ENCODE measurements at regions not wholly inside any gene's neighbourhood (a gene's known extent, or its start where the extent isn't known, plus 50 kb on each side); places are given as distances from the start of the nearest gene placed in this dataset.
A peak's percentile ranks its signal among the peaks of the same experiment; 100 is the strongest.

DNA sequence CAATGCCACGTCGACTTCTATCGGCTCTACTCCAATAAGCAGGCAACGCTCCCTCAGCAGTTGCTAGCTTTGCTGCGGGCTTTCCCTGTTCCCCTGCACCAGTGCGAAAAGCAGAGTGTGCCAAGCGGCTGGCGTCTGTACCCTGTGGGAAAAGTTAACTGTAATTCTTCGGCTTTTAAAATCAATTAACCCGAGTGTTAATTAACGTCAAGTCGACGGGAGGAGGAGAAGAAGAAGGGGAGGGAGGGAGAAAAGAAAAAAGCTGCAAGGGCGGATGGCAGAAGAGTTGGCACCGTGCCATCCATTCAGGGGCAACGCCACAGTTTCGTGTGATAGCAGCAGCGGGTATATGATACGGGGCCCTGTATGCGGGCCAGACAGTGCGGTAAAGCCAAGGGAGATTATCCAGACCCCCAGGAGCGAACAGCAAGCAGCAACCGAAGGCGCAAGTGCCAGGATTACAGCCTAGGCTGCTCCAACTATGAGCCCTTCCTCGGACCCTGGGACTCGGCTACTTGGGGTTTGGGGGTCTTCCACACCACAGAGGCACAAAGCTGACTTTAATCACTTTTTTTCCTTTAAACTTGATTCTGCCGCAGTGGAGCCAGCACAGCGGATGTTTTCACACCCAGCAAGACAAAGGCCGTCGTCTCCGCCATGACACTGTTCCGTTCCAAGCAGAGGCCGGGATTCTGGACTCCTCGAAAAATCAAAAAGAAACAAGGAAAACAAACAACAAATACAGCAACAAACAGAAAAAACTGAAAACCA is 253.8 kb upstream of the PMFBP1 start:
- intact Hi-C loops (cut with DNase I) = loop anchor here (10.0 kb wide), 1 partner anchor 181 kb away; no protein-coding TSS in a partner anchor
- DNase-seq = peak; percentile 47 to 94 (median 65)

DNA sequence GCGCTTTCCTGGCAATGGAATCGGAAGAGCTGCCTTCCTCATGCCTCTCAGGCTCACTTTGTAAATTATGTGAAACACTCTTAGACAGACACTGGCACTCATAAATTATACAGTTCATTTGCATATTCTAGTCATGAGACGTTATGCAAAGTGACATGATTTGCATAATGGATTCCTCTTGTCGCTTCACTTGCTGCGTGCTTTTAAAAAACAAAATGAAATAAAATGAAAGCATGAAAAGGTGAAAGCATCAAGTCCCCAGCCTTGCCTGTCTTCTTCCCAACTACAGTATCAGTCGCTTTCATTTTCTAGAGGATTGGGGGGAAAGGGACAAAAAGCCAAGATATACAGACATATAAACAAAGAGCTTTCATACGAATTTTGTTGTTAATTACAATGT is 252.8 kb upstream of the PMFBP1 start:
- intact Hi-C loops (cut with DNase I) = loop anchor here (10.0 kb wide), 1 partner anchor 180 kb away; no protein-coding TSS in a partner anchor

DNA sequence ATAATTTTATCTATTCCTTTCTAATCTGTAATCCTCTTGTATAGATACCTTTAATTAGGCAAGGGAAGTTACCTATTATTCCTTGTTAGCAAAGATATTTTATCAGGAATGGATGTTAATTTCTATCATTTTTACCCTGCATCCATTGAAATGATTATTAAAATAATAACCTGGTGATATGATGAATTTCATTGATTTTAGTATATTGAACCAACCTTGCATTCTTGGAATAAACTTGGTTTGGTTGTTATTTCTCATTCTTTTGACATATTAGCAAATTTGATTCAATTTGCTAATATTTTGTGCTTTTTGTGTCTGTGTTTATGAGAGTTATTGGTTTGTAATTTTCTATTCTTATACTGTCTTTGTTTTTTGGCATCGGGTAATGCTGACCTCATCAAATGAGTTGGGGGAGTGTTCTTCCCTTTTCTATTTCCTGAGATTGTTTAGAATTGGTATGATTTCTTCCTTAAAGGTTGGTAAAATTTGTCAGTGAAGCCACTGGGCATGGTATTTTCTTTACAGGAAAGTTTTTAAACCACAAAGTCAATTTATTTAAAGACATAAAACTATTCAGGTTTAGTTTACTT is 250.4 kb upstream of the PMFBP1 start:
- intact Hi-C loops (cut with DNase I) = loop anchor here (10.0 kb wide), 1 partner anchor 178 kb away; no protein-coding TSS in a partner anchor
- no peak for DNase-seq

More for the DNA sequence above, 252.8 kb upstream of the PMFBP1 start:
- DNase-seq = no peak

DNA sequence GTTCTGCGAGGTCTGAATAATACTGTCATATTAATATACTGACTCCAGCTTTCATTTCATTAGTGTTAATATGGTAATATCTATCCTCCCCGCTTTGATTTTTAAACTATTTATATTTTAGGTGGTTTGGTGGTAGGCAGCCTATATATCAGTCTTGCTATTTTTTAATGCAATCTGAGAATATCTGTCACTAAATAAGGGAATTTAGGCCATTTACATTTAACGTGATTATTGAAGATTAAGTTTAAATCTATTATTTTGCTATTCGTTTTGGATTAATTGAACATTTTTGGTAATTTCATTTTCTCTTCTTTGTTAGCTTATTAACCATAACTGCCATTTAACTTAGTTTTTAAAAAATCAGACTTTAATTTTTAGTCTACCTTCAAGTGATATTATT is 247.7 kb upstream of the PMFBP1 start:
- intact Hi-C loops (cut with DNase I) = loop anchor here (10.0 kb wide), 1 partner anchor 175 kb away; no protein-coding TSS in a partner anchor

DNA sequence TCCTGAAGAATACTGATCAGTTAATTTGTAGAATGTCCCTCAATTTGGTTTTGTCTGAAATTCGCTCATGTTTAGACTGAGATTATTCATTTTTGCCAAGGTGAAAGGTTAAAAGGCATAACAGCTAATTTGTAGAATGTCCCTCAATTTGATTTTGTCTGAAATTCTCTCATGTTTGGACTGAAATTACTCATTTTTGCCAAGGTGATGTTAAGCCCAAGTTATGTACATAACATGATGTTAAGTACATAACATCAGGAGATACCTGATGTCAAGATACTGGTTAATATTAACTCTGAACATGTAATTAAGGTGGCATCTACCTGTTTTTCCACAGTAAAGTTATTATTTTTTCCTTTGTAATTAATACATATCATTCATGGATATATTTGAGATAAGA is 243.4 kb upstream of the PMFBP1 start:
- intact Hi-C loops (cut with DNase I) = no loop called here
- no peak for DNase-seq

More for the DNA sequence above, 247.7 kb upstream of the PMFBP1 start:
- DNase-seq = no peak

DNA sequence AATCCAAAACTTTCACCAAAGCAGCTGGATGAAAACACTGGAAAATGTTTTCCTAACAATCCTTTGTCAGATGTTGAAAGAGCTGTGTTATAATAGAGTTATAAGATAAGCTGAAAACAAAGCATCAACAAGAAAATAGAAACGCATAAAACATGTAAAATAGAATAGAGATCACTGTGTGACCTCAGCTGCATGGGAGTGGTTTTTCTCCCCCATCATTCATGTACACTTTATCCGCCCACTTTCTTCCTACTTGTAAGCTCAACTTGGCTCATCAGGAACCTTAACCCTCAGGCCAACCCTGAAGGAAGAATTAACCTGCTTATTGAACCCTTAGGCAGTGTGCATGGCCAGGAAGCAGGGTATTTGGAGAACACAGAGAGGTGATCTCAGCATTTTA is 238.5 kb upstream of the PMFBP1 start:
- DNase-seq = no peak
- intact Hi-C loops (cut with DNase I) = no loop called here

DNA sequence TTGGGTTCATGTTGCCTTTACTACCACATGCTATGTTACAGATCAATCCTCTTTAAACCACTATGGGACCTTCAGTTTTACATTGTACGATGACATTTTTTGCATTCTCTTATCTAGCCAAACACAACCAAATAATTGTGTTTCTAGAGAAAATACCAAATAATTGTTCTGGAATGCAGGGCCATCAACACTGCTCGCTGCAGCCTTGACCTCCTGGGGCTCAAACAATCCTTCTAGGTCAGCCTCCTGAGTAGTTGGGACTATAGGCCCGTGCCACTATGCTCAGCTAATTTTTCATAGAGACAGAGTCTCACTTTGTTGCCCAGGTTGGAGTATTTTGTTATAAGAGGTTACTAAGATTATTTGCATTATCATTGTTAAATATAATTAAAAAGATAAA is 237.5 kb upstream of the PMFBP1 start:
- intact Hi-C loops (cut with DNase I) = loop anchor here (10.0 kb wide), 1 partner anchor 285 kb away; no protein-coding TSS in a partner anchor
- no peak for DNase-seq

DNA sequence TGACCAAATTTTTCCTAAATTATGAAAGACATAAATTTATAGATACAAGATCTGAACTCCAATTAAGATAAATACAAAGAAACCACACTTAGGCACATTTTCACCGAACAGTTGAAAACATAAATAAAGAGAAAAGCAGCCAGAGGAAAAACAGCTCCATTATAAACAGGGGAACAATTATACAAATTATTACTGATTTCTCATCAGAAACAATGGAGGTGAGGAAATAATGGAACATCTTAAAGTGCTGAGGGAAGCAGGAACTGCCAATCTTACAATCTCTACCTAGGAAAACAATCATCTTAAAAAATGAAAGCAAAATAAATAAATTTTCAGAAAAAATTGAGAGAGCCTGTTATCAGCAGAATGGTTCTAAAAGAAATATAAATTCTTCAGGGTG is 234.4 kb upstream of the PMFBP1 start:
- intact Hi-C loops (cut with DNase I) = loop anchor here (10.0 kb wide), 1 partner anchor 282 kb away; no protein-coding TSS in a partner anchor
- DNase-seq = no peak

DNA sequence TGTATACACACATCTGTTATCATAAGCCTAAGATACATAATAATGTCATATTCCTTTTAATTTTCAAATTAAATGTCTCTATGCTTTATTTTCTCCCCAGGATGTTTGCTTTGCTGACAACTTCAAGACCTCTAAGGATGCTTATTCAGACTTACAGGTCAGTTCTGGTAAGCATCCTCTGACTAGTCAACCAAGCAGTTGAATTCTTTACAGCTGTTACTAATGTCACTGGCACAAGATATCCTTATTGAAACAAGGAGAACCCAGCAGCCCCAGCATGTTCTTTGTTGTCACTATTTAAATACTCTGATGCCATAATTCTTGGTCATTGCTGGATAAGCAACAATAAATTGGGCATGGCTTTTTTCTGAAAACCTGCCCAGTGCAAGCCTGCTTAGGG is 232.3 kb upstream of the PMFBP1 start:
- intact Hi-C loops (cut with DNase I) = loop anchor here (5.0 to 10.0 kb wide), 2 partner anchors 63 to 279 kb away; no protein-coding TSS in a partner anchor
- DNase-seq = no peak

DNA sequence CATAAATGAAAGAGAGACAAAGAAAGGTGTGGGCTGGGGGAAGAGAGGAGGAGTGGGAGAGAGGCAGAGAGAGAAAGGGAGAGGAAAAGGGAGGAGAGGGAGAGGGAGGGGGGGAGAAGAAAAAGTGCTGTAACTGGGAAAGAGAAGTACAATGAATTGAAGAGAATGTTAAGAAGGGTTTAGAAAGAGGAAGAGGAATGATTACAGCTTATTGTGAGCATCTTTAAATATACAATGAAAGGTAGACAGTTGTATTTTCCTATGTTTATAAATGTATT is 229.1 kb upstream of the PMFBP1 start:
- no peak for DNase-seq
- intact Hi-C loops (cut with DNase I) = loop anchor here (5.0 to 10.0 kb wide), 2 partner anchors 66 to 276 kb away; no protein-coding TSS in a partner anchor

DNA sequence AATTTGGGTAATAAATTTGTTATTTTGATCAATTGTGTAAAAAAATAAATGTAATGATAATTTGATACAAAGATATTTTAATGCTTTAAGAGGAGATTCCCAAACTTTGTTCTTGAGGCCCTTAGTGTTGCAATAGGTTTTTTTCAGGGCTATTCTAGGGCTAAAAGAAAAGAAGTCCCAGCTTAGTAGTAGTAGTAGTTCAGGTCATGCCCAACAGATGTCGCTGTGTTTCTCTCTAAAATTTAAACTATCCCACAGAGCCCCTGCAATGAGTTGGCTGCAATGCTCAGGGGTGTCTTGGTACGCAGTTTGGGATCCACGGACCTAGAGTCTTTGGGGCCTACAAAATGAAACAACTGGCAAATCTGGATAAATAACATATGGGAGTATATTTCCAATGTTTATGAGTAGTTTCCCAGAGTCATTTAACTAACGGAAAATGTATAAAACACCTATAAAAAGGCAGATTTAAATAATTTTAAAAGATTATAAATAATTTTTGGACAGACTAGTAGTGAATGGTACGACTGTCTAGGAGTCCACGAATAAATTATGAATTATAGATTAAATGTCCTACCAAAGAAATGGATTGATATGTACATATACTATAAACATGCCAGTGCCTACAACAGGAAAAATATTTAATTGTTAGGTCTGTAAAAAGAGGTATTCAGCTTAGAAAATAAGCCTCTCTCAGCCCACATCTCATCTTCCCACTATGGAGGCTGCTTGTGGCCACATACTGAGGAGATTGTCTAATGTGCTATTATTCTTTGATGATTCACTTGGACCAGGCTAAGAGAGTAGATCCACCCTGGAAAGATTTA is 228.5 kb upstream of the PMFBP1 start:
- peak in 4 of 10 donors; percentile 6 to 60 (median 30) for DNase-seq
- intact Hi-C loops (cut with DNase I) = loop anchor here (5.0 to 10.0 kb wide), 2 partner anchors 67 to 276 kb away; no protein-coding TSS in a partner anchor

DNA sequence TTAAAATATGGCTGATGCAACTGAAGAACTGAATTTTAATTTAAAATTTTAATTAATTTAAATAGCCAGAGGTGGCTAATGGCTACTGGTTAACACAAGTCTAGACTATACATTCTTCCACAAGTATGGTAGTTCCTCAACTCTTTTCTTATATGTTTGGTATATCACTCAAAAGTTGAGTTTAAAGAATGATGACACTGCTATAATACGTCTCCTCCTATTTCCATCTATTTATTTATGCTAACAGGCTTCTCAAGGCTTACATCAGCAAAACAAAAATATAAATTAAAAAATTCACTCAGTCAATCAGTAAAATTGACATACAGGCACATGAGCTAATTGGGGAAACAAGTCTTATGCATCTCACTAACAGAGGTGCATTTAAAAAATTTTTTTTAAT is 227.9 kb upstream of the PMFBP1 start:
- intact Hi-C loops (cut with DNase I) = loop anchor here (5.0 to 10.0 kb wide), 2 partner anchors 67 to 275 kb away; no protein-coding TSS in a partner anchor
- DNase-seq = no peak

DNA sequence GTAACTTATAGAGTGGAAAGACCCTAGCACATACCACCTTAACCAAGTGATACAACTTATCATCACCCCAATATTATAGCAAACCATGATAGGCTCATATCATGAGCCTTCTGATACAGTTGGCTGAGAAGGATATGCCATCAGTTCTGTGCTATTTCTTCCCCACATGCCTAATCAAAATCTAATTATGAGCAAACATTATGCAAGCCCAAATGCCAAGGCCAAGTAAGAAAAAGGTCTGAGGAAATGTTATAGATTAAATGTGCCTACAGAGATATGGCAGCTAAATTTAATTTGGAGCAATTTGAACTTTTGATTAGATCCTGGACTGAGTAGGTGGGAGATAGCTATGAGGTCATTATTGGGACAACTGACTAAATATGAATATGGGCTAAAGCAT is 225.9 kb upstream of the PMFBP1 start:
- DNase-seq = no peak
- intact Hi-C loops (cut with DNase I) = no loop called here

DNA sequence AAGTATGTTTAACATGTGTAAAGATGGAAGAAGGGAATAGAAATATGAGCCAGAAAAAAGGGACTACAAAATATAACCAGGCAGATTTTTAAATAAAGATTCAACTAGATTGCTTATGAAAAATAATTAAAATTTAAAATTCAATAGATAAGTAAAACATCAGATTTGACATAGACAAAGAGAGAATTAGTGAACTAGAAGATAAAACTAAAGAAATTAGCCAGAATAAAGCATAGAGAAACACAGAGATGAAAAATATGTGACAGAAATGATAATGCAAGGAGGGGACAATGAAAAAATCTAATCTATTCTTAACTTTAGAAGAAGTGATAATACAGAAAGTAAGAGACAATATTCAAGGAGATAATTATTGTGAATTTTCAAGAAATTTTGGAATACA is 222.6 kb upstream of the PMFBP1 start:
- intact Hi-C loops (cut with DNase I) = no loop called here
- DNase-seq = no peak

DNA sequence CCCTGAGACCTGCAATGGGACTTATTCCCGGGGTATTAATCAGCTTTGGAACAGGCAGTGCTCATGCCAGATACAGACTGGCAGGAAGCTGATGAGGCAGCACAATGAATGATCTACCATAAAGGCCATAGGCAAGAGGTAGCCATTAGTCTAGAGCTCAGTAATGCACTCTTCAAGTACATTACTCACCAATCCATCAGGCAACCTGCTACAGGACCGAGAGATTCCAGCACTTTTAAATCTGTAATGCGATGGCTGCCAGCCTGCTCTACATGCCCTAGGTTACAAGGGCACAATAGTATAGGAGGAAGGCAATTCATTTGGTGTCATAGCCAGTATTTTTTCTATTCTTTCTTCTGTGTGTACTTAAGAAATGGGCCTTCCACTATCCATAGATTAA is 217.8 kb upstream of the PMFBP1 start:
- no peak for DNase-seq
- intact Hi-C loops (cut with DNase I) = no loop called here

DNA sequence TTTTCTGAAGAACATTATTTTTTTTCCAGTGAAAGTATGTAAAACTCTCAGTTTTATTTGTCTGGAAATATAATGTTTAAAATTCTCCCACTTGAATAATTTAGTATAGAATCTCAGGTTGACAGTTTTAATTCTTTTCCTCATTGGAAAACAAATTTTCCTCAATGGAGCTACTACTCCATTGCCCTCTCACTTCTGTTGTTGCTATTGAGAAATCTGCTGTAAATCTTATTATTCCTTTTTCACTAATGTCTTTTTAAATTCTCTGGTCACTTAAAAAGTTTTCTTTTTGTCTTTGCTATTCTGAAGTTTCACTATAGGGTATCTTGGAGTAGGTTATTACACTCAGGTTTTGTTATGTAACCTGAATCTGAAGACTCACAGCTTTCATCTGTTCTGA is 216.1 kb upstream of the PMFBP1 start:
- intact Hi-C loops (cut with DNase I) = no loop called here
- DNase-seq = no peak

DNA sequence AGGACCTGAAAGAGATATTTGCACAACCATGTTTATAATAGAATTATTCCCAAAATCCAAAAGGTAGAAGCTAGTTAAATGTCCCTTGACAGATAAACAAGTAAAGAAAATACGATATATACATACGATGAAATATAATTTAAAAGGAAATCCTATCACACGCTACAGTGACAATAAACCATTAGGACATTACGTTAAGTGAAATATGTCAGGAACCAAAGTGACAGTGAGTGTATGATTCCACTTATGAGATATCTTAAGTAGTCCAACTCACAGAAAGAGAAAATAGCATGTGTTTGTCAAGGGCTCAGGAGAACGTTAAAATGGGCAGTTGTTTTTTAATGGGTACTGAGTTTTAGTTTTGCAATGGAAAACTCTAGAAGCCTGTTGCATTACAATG is 212.7 kb upstream of the PMFBP1 start:
- no peak for DNase-seq
- intact Hi-C loops (cut with DNase I) = no loop called here

DNA sequence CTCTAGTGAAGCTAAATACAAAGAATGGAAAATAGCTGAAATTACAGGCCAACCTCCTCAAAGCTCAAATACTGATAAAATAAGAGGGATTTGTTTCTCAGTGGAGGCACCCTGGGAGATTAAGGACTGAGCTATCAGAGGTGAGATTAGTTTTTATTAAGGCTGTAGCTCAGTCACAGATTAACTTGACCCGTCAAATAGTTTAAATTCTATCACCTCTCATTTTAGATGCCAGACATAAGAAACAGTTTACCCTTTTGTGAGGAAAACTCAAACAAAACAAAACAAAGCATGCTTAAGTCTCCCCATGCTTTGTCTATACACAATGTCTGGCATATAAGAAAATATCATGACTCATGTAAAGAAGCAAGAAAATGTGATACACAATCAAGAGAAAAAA is 208.3 kb upstream of the PMFBP1 start:
- intact Hi-C loops (cut with DNase I) = no loop called here
- DNase-seq = no peak

DNA sequence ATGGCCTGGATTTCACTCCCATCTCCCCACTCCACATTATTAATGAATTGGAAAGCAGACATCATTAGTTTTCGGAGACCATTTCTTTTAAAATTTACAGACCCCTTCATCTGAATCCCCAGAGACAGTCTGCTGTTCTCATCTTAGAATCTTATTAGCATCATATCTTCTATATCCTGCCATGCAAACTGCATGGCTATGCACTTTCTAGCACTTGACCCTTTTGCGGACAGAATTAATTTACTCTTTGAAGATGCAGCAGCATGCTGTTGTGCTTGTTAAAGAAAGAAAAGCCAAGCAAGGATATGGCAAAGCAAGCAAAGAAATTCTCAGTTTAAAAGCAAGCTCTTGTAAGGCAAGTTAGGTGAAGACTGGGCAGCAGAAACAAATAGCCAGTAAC is 201.2 kb upstream of the PMFBP1 start:
- DNase-seq = no peak
- intact Hi-C loops (cut with DNase I) = no loop called here

DNA sequence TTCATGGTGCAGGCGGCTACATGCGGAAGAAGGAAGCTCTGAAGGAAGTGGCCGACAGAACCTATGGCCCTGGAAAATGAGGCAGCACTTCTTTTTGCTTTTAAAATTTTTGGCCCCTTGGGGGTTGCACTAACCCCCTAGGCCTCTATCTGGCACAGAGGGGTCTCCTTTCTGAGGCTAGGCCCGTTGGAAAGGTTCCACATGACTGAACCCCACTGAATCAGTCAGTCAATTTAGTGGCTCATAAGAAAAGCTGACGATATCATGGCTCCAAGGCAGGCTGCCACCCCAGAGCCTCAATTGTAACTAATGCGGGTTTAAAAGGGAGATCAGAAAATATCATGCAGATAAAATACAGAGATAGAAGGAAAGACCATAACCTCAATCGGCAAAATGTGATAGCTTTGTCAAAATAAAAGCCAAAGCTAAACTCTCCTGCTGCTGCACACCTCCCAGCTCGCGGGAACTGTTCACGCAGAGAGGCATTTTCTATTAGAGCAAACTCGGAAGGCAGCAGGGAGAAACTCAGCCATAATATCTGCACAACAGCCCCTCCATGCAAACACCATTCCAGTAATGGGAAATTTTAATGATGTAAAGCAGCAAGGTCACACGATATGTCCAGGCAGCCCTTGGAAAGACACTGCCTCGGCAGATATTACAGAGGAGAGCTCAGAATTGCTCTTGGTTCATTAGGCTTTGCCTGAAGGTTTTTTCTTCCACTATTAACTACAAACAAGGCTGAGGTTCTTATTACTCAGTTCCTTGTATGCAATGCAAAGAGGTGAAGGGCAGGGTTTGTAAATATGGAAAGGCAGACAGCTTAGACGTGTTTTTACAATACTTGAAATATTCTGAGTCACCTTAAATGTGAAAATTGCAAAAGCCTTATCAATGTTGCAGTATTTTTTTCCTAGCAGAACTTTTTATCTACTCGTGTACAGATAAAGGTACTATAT is 200.4 kb upstream of the PMFBP1 start:
- peak in 1 of 10 donors; percentile 49 for DNase-seq
- intact Hi-C loops (cut with DNase I) = no loop called here
